Tibial nerve (tissue), 4 donors: ENCODE measurements at regions not wholly inside any gene's neighbourhood (a gene's known extent, or its start where the extent isn't known, plus 50 kb on each side); places are given as distances from the start of the nearest gene placed in this dataset. TPM values are rescaled to one million over a fixed set of nuclear protein-coding genes. Genes with fewer than 3 reads are reported as not detected.

Experiments used
- DNase-seq, 2 donors: peaks; one replicate each; pipeline ENCODE4 v3.0.0-alpha.2; 2019; ENCODE audit warnings: low spot score in 2 of 2
- H3K27ac ChIP-seq, 4 donors: fragments of 200-600 bp; sonication (generic) in 3 of 4; one replicate each; pipeline ENCODE4 v1.5.1; 2017 to 2019; ENCODE audit warnings: mild to moderate bottlenecking in 1 of 4
- H3K27me3 ChIP-seq, 2 donors: fragments of 200-600 bp; sonication (generic) in 1 of 2; one replicate each; pipeline versions ENCODE4 v1.5.1 to v1.6.0; 2017 to 2019
- H3K36me3 ChIP-seq, 3 donors: fragments of 200-600 bp; sonication (generic); one replicate each; pipeline ENCODE4 v1.5.1; 2018 to 2019
- H3K4me1 ChIP-seq, 4 donors: fragments of 200-600 bp; sonication (generic) in 3 of 4; one replicate each; pipeline ENCODE4 v1.5.1; 2017 to 2019
- H3K4me3 ChIP-seq, 4 donors: fragments of 200-600 bp; sonication (generic) in 3 of 4; one replicate each; pipeline ENCODE4 v1.5.1; 2017 to 2019; ENCODE audit warnings: mild to moderate bottlenecking in 1 of 4, moderate library complexity in 1 of 4
- H3K9me3 ChIP-seq, 4 donors: fragments of 200-600 bp; sonication (generic) in 3 of 4; one replicate each; pipeline ENCODE4 v1.5.1; 2017 to 2019
- CTCF ChIP-seq, 5 experiments: fragments of 200-600 bp in 3 of 5; fragments of 450-650 bp in 2 of 5; sonication (generic) in 3 of 5; IDR thresholded peaks; one replicate each; pipeline ENCODE4 v1.5.1; 2016 to 2019; ENCODE audit warnings: antibody characterized with exemption in 5 of 5, mild to moderate bottlenecking in 3 of 5, moderate library complexity in 2 of 5
- EP300 ChIP-seq, 2 donors: sonication (generic); formaldehyde crosslinking; IDR thresholded peaks; one replicate each; pipeline ENCODE4 v1.6.1; 2017; ENCODE audit warnings: antibody characterized with exemption in 2 of 2, mild to moderate bottlenecking in 1 of 2
- POLR2A ChIP-seq, 2 donors: fragments of 450-650 bp; IDR thresholded peaks; one replicate each; pipeline ENCODE4 v1.6.1; 2017; ENCODE audit warnings: antibody characterized with exemption in 2 of 2, mild to moderate bottlenecking in 2 of 2, moderate library complexity in 2 of 2
- WGBS, 2 donors: methylation state at CpG; one replicate each; pipeline ENCODE4 v1.1.5; 2018; 5-methylcytosine and 5-hydroxymethylcytosine counted together
- small RNA-seq: library from RNA; depleted of rRNA; stranded (forward); fragments of <200 nt; gene quantifications from one replicate; pipeline ENCODE3, GENCODE V24; 2016

GRCh38 chr18:75480487-75480886, 53.0 kb upstream of the SMIM21 start:
- no peak for DNase-seq
- Histone ChIP-seq H3K36me3 (no peaks in the 10 kb centered on the region), H3K27ac (no peak overlapping the region), H3K4me3 (no peak overlapping the region), H3K4me1 (no peaks in the 10 kb centered on the region), H3K9me3 (peaks cover 0 to 18% (median 3%) of the 10 kb centered on the region in 4 donors), H3K27me3 (no peaks in the 10 kb centered on the region)
- 97 to 99% methylated on average over 2 of the region's 2 CpGs for WGBS, 2 donors
- no peak for TF ChIP-seq CTCF (IDR thresholded peaks at IDR 0.05)
- no peak for TF ChIP-seq EP300 (IDR thresholded peaks at IDR 0.05)
- no peak for TF ChIP-seq POLR2A (IDR thresholded peaks at IDR 0.05)

GRCh38 chr18:75478996-75479880, 51.7 kb upstream of the SMIM21 start:
- WGBS, 2 donors = 59% methylated on average over 8 of the region's 8 CpGs
- Histone ChIP-seq H3K4me3 (no peak overlapping the region), H3K4me1 (no peaks in the 10 kb centered on the region), H3K9me3 (peaks cover 0 to 18% (median 3%) of the 10 kb centered on the region in 4 donors), H3K27me3 (no peaks in the 10 kb centered on the region), H3K36me3 (no peaks in the 10 kb centered on the region), H3K27ac (no peak overlapping the region)
- peak in 1 of 2 donors; percentile 25 for DNase-seq
- peak; percentile 54 to 63 (median 59) for TF ChIP-seq CTCF (IDR thresholded peaks at IDR 0.05)
- no peak for TF ChIP-seq EP300 (IDR thresholded peaks at IDR 0.05)

GRCh38 chr18:75477900-75478299, 50.4 kb upstream of the SMIM21 start:
- 74 to 83% methylated on average over 1 of the region's 1 CpG for WGBS, 2 donors
- Histone ChIP-seq H3K27me3 (no peaks in the 10 kb centered on the region), H3K4me1 (no peaks in the 10 kb centered on the region), H3K27ac (no peak overlapping the region), H3K36me3 (no peaks in the 10 kb centered on the region), H3K4me3 (no peak overlapping the region), H3K9me3 (peaks cover 0 to 9% (median 3%) of the 10 kb centered on the region in 4 donors)
- TF ChIP-seq EP300 (IDR thresholded peaks at IDR 0.05) = no peak
- no peak for TF ChIP-seq POLR2A (IDR thresholded peaks at IDR 0.05)
- TF ChIP-seq CTCF (IDR thresholded peaks at IDR 0.05) = no peak
- no peak for DNase-seq

Small RNAs in the stretch of these regions (small RNA-seq; reads per million reads assigned to genes)
- gene AC021506.2 = not detected
